Endothelial cell of umbilical vein (primary cell): ENCODE measurements at regions not wholly inside any gene's neighbourhood (a gene's known extent, or its start where the extent isn't known, plus 50 kb on each side); places are given as distances from the start of the nearest gene placed in this dataset.
"Not testable (repeated sequence)": the region's sequence is repeated elsewhere in the genome, so short reads cannot be mapped to it uniquely, and the experiment has no call there.

Source experiments
- BruUV-seq: library from RNA; stranded (reverse); fragments of 400-500 nt; replicated peaks from 2 replicates; lab custom pipeline; 2021; lab: Mats Ljungman, UMichigan
- CTCF ChIA-PET: fragments of 300-600, 350-600 bp; sonication (Branson Sonifier 250); formaldehyde crosslinking; loops from one replicate; lab custom pipeline; 2021; ENCODE audit warnings: antibody characterized with exemption, inconsistent platforms; lab: Charles Lee
- POLR2A ChIA-PET: fragments of 300-600, 350-600 bp; sonication (Branson Sonifier 250); formaldehyde crosslinking; loops from one replicate; lab custom pipeline; 2021; ENCODE audit warnings: antibody characterized with exemption, inconsistent platforms; lab: Charles Lee
- DNase-seq: peaks from one replicate; pipeline ENCODE4 v3.0.0-alpha.2; 2011; ENCODE audit warnings: low read depth, low spot score
- FAIRE-seq: peaks from 2 replicates; lab custom pipeline; 2011; peaks lifted over from hg19 to GRCh38; lab: Jason Lieb, UNC
- H2AFZ ChIP-seq: 2 replicates; pipeline ENCODE4 v1.6.0; 2012; ENCODE audit warnings: low read depth, low read length, control low read depth, inconsistent platforms
- H3K27ac ChIP-seq: 2 replicates; pipeline ENCODE4 v1.5.1; 2011; ENCODE audit warnings: low read depth, mild to moderate bottlenecking, control low read depth, low read length, moderate library complexity; ENCODE audit not compliant: insufficient read depth
- H3K27me3 ChIP-seq, 2 experiments: 2 replicates each; pipeline versions ENCODE4 v1.6.0 to v1.6.1; 2011; ENCODE audit warnings: low read length in 2 of 2, mixed read lengths in 1 of 2; ENCODE audit not compliant: control insufficient read depth in 2 of 2, insufficient read depth in 2 of 2
- H3K36me3 ChIP-seq, 2 experiments: 2 replicates in 1 of 2; 3 replicates in 1 of 2; pipeline ENCODE4 v1.5.1; 2011; ENCODE audit warnings: low read length in 2 of 2, mild to moderate bottlenecking in 1 of 2, moderate library complexity in 1 of 2; ENCODE audit not compliant: control insufficient read depth in 2 of 2, insufficient read depth in 2 of 2; ENCODE audit errors: extremely low read depth in 1 of 2
- H3K4me1 ChIP-seq: 3 replicates; pipeline ENCODE4 v1.5.1; 2011; ENCODE audit warnings: mild to moderate bottlenecking, low read length; ENCODE audit not compliant: control insufficient read depth, insufficient read depth; ENCODE audit errors: extremely low read depth
- H3K4me2 ChIP-seq: 2 replicates; pipeline ENCODE4 v1.6.1; 2011; ENCODE audit warnings: low read length, control low read depth, mixed read lengths; ENCODE audit not compliant: insufficient read depth
- H3K4me3 ChIP-seq, 3 experiments: fragments of 200-600 bp in 1 of 3; sonication (generic), shearing (Covaris generic) in 1 of 3; replicated peaks in 1 of 3; 2 replicates each; pipeline ENCODE4 v1.5.1; 2011 to 2016; ENCODE audit warnings: control low read depth in 3 of 3, low read length in 3 of 3, mild to moderate bottlenecking in 2 of 3, inconsistent platforms in 1 of 3, low read depth in 1 of 3, moderate library complexity in 1 of 3; ENCODE audit not compliant: insufficient read depth in 1 of 3
- H3K79me2 ChIP-seq: 2 replicates; pipeline ENCODE4 v1.6.0; 2012; ENCODE audit warnings: low read length, inconsistent platforms; ENCODE audit not compliant: control insufficient read depth, insufficient read depth
- H3K9ac ChIP-seq: replicated peaks from 2 replicates; pipeline ENCODE3; 2011; ENCODE audit warnings: low read length, control low read depth; ENCODE audit not compliant: insufficient read depth; ENCODE audit errors: extremely low read depth
- H3K9me1 ChIP-seq: replicated peaks from 3 replicates; pipeline ENCODE4 v1.6.0; 2011; ENCODE audit warnings: mild to moderate bottlenecking, low read length; ENCODE audit not compliant: control insufficient read depth, insufficient read depth; ENCODE audit errors: extremely low read depth
- H3K9me3 ChIP-seq: replicated peaks from 2 replicates; pipeline ENCODE4 v1.5.1; 2012; ENCODE audit warnings: low read length, inconsistent platforms; ENCODE audit not compliant: control insufficient read depth, insufficient read depth
- H4K20me1 ChIP-seq: replicated peaks from 2 replicates; pipeline ENCODE3; 2011; ENCODE audit warnings: mild to moderate bottlenecking, low read length; ENCODE audit not compliant: control insufficient read depth, insufficient read depth; ENCODE audit errors: extremely low read depth
- CTCF ChIP-seq, 2 donors: IDR thresholded peaks; 1 replicate in 1 of 2; 2 replicates in 1 of 2; pipeline ENCODE4 v1.5.1; 2011; ENCODE audit warnings: low read length in 2 of 2, mild to moderate bottlenecking in 2 of 2, moderate library complexity in 2 of 2, control low read depth in 1 of 2, inconsistent platforms in 1 of 2, low read depth in 1 of 2; ENCODE audit not compliant: insufficient read depth in 1 of 2; ENCODE audit errors: extremely low read depth in 1 of 2
- EZH2 ChIP-seq: IDR thresholded peaks from 2 replicates; pipeline ENCODE4 v1.6.1; 2012; ENCODE audit warnings: borderline replicate concordance, low read depth, mild to moderate bottlenecking, moderate library complexity, low read length, inconsistent platforms; ENCODE audit not compliant: severe bottlenecking
- FOS ChIP-seq: IDR thresholded peaks from 2 replicates; pipeline ENCODE4 v1.6.1; 2011; ENCODE audit warnings: mild to moderate bottlenecking, low read length, moderate library complexity, borderline replicate concordance; ENCODE audit not compliant: insufficient read depth
- GATA2 ChIP-seq: IDR thresholded peaks from 2 replicates; pipeline ENCODE4 v1.7.0; 2011; ENCODE audit warnings: low read depth, mild to moderate bottlenecking, moderate library complexity, mixed read lengths, low read length; ENCODE audit not compliant: insufficient read length, insufficient read depth
- JUN ChIP-seq: IDR thresholded peaks from 2 replicates; pipeline ENCODE4 v1.6.1; 2011; ENCODE audit warnings: borderline replicate concordance, low read depth; ENCODE audit not compliant: insufficient read length, insufficient read depth
- MAX ChIP-seq: IDR thresholded peaks from 2 replicates; pipeline ENCODE4 v1.6.1; 2011; ENCODE audit not compliant: insufficient read depth, insufficient read length
- MYC ChIP-seq: IDR thresholded peaks from one replicate; pipeline ENCODE4 v1.6.1; 2011; ENCODE audit warnings: mild to moderate bottlenecking, low read depth, low read length
- POLR2A ChIP-seq: IDR thresholded peaks from 2 replicates; pipeline ENCODE4 v1.6.1; 2012; ENCODE audit warnings: low read depth, mild to moderate bottlenecking, control low read depth, low read length
- POLR2AphosphoS5 ChIP-seq: IDR thresholded peaks from 2 replicates; pipeline ENCODE4 v1.6.1; 2012; ENCODE audit warnings: low read depth, mild to moderate bottlenecking, control low read depth, low read length, moderate library complexity; ENCODE audit not compliant: insufficient read depth
- dilution Hi-C: fragments of 300-500 bp; cut with MboI; formaldehyde crosslinking; loops from one replicate; pipeline ENCODE4 v1.15.0; 2019; ENCODE audit warnings: low sequenced_read_pairs; ENCODE audit not compliant: extremely low pct_ligation_motif_present
- intact Hi-C: fragments of 100-400 bp; cut with micrococcal nuclease; formaldehyde crosslinking; loops from one replicate; pipeline ENCODE4 v1.10.0; 2022

GRCh38 chr6:121717686-121718085 lies 282.2 kb downstream of the GJA1 start:
- intact Hi-C loops, result no loop called here
- DNase-seq (no peak), FAIRE-seq (no peak)
- no peaks in the 10 kb centered on the region for H4K20me1 ChIP-seq
- TF ChIP-seq JUN (no peak), MYC (no peak), POLR2AphosphoS5 (no peak), CTCF (IDR thresholded peaks at IDR 0.05; ENCODE audit: extremely low read depth in 1 of 2, insufficient read depth in 1 of 2, low read depth in 1 of 2, low read length in 2 of 2) (no peak), FOS (no peak), EZH2 (no peak), POLR2A (no peak), GATA2 (no peak), MAX (no peak)
- H3K4me3 ChIP-seq, result no peak overlapping the region
- no peak overlapping the region for H3K9ac ChIP-seq
- dilution Hi-C loops, result no loop called here
- no peak overlapping the region for H3K4me2 ChIP-seq
- no peak overlapping the region for H2AFZ ChIP-seq
- BruUV-seq, result no TSS peak
- no peaks in the 10 kb centered on the region for H3K79me2 ChIP-seq
- H3K27me3 ChIP-seq, result no peaks in the 10 kb centered on the region
- CTCF ChIA-PET, result interaction anchor here (1.3 to 1.6 kb wide), 2 partner anchors 9 to 64 kb away, joined by 3 read pairs; no protein-coding TSS in a partner anchor
- no peaks in the 10 kb centered on the region for H3K4me1 ChIP-seq
- no peak overlapping the region for H3K27ac ChIP-seq
- no peaks in the 10 kb centered on the region for H3K9me3 ChIP-seq
- H3K36me3 ChIP-seq, result no peaks in the 10 kb centered on the region
- H3K9me1 ChIP-seq, result no peaks in the 10 kb centered on the region
- POLR2A ChIA-PET, result no interaction called here

- H3K27ac ChIP-seq, H3K36me3 ChIP-seq, H3K79me2 ChIP-seq, DNase-seq, H4K20me1 ChIP-seq, H3K27me3 ChIP-seq, H2AFZ ChIP-seq, H3K4me3 ChIP-seq, H3K9me1 ChIP-seq, H3K9ac ChIP-seq, H3K9me3 ChIP-seq, dilution Hi-C loops, CTCF ChIA-PET, FAIRE-seq, POLR2A ChIA-PET, BruUV-seq, H3K4me2 ChIP-seq, H3K4me1 ChIP-seq: not testable (repeated sequence)
- intact Hi-C loops, result loop anchor here (10.0 kb wide), 2 partner anchors 286 to 386 kb away; partner anchors contain the start of genes GJA1 and TBC1D32
Measured at GRCh38 chr6:121720867-121721266, 285.4 kb downstream of the GJA1 start.
